Activated T-helper 17 cell treated with anti-CD3 and anti-CD28 coated beads, Interleukin-2, amount 50 U/mL, for 72 hours (primary cell): ENCODE measurements at regions not wholly inside any gene's neighbourhood (a gene's known extent, or its start where the extent isn't known, plus 50 kb on each side); places are given as distances from the start of the nearest gene placed in this dataset.

Experiments
- ATAC-seq: fragments of 150-1000 bp; cut with Tn5 transposase; replicated peaks from 2 replicates; pipeline ENCODE4 v1.10.0; 2021; ENCODE audit warnings: mild to moderate bottlenecking, moderate library complexity
- H3K27ac Mint-ChIP-seq: one replicate; pipeline ENCODE4 v1.8.0; 2022; ENCODE audit warnings: mixed read lengths
- H3K27me3 Mint-ChIP-seq: one replicate; pipeline ENCODE4 v1.8.0; 2022; ENCODE audit warnings: mixed read lengths
- H3K36me3 Mint-ChIP-seq: one replicate; pipeline ENCODE4 v1.8.0; 2022; ENCODE audit warnings: low read depth, mild to moderate bottlenecking, mixed read lengths
- H3K4me1 Mint-ChIP-seq: one replicate; pipeline ENCODE4 v1.8.0; 2022; ENCODE audit warnings: mixed read lengths
- H3K4me3 Mint-ChIP-seq: one replicate; pipeline ENCODE4 v1.8.0; 2022; ENCODE audit warnings: mild to moderate bottlenecking, mixed read lengths
- H3K9me3 Mint-ChIP-seq: one replicate; pipeline ENCODE4 v1.8.0; 2022; ENCODE audit warnings: mixed read lengths

- Mint-ChIP-seq H3K4me3 (no peak overlapping the region), H3K27ac (no peak overlapping the region), H3K27me3 (no peaks in the 10 kb centered on the region), H3K36me3 (no peaks in the 10 kb centered on the region), H3K4me1 (no peaks in the 10 kb centered on the region), H3K9me3 (peaks cover 6% of the 10 kb centered on the region)
- no peak for ATAC-seq
Measured at GRCh38 chr2:122868646-122869275, 1113.3 kb downstream of the TSN start.

- H3K4me3 Mint-ChIP-seq, result no peak overlapping the region
- peaks cover 1% of the 10 kb centered on the region for H3K9me3 Mint-ChIP-seq
Measured at GRCh38 chr2:122873951-122874350, 1118.5 kb downstream of the TSN start.

GRCh38 chr2:122875091-122875865, 1119.8 kb downstream of the TSN start:
- H3K36me3 Mint-ChIP-seq, result no peaks in the 10 kb centered on the region
- no peaks in the 10 kb centered on the region for H3K27me3 Mint-ChIP-seq
- ATAC-seq, result no peak
- no peak overlapping the region for H3K27ac Mint-ChIP-seq
- H3K4me3 Mint-ChIP-seq, result no peak overlapping the region
- H3K4me1 Mint-ChIP-seq, result no peaks in the 10 kb centered on the region
- peaks cover 4% of the 10 kb centered on the region for H3K9me3 Mint-ChIP-seq

More at GRCh38 chr2:122873951-122874350, 1118.5 kb downstream of the TSN start:
- H3K27me3 Mint-ChIP-seq, result no peaks in the 10 kb centered on the region
- ATAC-seq, result no peak
- no peak overlapping the region for H3K27ac Mint-ChIP-seq
- no peaks in the 10 kb centered on the region for H3K36me3 Mint-ChIP-seq
- H3K4me1 Mint-ChIP-seq, result no peaks in the 10 kb centered on the region

GRCh38 chr2:122883849-122884248, 1128.4 kb downstream of the TSN start:
- Mint-ChIP-seq H3K36me3 (no peaks in the 10 kb centered on the region), H3K27me3 (no peaks in the 10 kb centered on the region), H3K9me3 (peaks cover 14% of the 10 kb centered on the region), H3K4me1 (no peaks in the 10 kb centered on the region), H3K27ac (no peak overlapping the region), H3K4me3 (no peak overlapping the region)
- ATAC-seq, result no peak

- H3K27ac Mint-ChIP-seq, result no peak overlapping the region
- no peaks in the 10 kb centered on the region for H3K36me3 Mint-ChIP-seq
- H3K4me3 Mint-ChIP-seq, result no peak overlapping the region
- ATAC-seq, result no peak
- H3K27me3 Mint-ChIP-seq, result no peaks in the 10 kb centered on the region
- H3K9me3 Mint-ChIP-seq, result peaks cover 11% of the 10 kb centered on the region
- no peaks in the 10 kb centered on the region for H3K4me1 Mint-ChIP-seq
Measured at GRCh38 chr2:122884889-122885288, 1129.4 kb downstream of the TSN start.

GRCh38 chr2:122885436-122885835, 1130.0 kb downstream of the TSN start:
- Mint-ChIP-seq H3K27me3 (no peaks in the 10 kb centered on the region), H3K36me3 (no peaks in the 10 kb centered on the region), H3K27ac (no peak overlapping the region), H3K4me1 (no peaks in the 10 kb centered on the region), H3K4me3 (no peak overlapping the region), H3K9me3 (peaks cover 10% of the 10 kb centered on the region)
- ATAC-seq, result no peak

GRCh38 chr2:122886479-122887145, 1131.2 kb downstream of the TSN start:
- Mint-ChIP-seq H3K9me3 (peaks cover 4% of the 10 kb centered on the region), H3K36me3 (no peaks in the 10 kb centered on the region), H3K27me3 (no peaks in the 10 kb centered on the region), H3K4me3 (no peak overlapping the region), H3K27ac (no peak overlapping the region), H3K4me1 (no peaks in the 10 kb centered on the region)
- ATAC-seq, result no peak

- ATAC-seq, result no peak
- Mint-ChIP-seq H3K27me3 (no peaks in the 10 kb centered on the region), H3K4me1 (no peaks in the 10 kb centered on the region), H3K4me3 (no peak overlapping the region), H3K36me3 (no peaks in the 10 kb centered on the region), H3K27ac (no peak overlapping the region), H3K9me3 (peaks cover 21% of the 10 kb centered on the region)
Measured at GRCh38 chr2:122899614-122900013, 1125.5 kb upstream of the CNTNAP5 start.

- no peaks in the 10 kb centered on the region for H3K36me3 Mint-ChIP-seq
- no peak for ATAC-seq
- H3K27ac Mint-ChIP-seq, result no peak overlapping the region
- no peak overlapping the region for H3K4me3 Mint-ChIP-seq
- no peaks in the 10 kb centered on the region for H3K4me1 Mint-ChIP-seq
- peaks cover 11% of the 10 kb centered on the region for H3K9me3 Mint-ChIP-seq
- no peaks in the 10 kb centered on the region for H3K27me3 Mint-ChIP-seq
Measured at GRCh38 chr2:122905431-122905830, 1119.7 kb upstream of the CNTNAP5 start.

- peaks cover 7% of the 10 kb centered on the region for H3K9me3 Mint-ChIP-seq
- H3K4me1 Mint-ChIP-seq, result no peaks in the 10 kb centered on the region
- H3K36me3 Mint-ChIP-seq, result no peaks in the 10 kb centered on the region
- no peak overlapping the region for H3K27ac Mint-ChIP-seq
- no peaks in the 10 kb centered on the region for H3K27me3 Mint-ChIP-seq
- ATAC-seq, result no peak
- no peak overlapping the region for H3K4me3 Mint-ChIP-seq
Measured at GRCh38 chr2:122908159-122908558, 1116.9 kb upstream of the CNTNAP5 start.

- peaks cover 3% of the 10 kb centered on the region for H3K9me3 Mint-ChIP-seq
- no peaks in the 10 kb centered on the region for H3K4me1 Mint-ChIP-seq
- no peak overlapping the region for H3K27ac Mint-ChIP-seq
- H3K36me3 Mint-ChIP-seq, result no peaks in the 10 kb centered on the region
- ATAC-seq, result no peak
- H3K4me3 Mint-ChIP-seq, result no peak overlapping the region
- no peaks in the 10 kb centered on the region for H3K27me3 Mint-ChIP-seq
Measured at GRCh38 chr2:122927197-122927596, 1097.9 kb upstream of the CNTNAP5 start.

- Mint-ChIP-seq H3K27ac (no peak overlapping the region), H3K4me3 (no peak overlapping the region), H3K9me3 (peaks cover 3% of the 10 kb centered on the region), H3K36me3 (no peaks in the 10 kb centered on the region), H3K4me1 (no peaks in the 10 kb centered on the region), H3K27me3 (no peaks in the 10 kb centered on the region)
- ATAC-seq, result no peak
Measured at GRCh38 chr2:122927710-122928557, 1097.2 kb upstream of the CNTNAP5 start.

GRCh38 chr2:122929347-122929746, 1095.7 kb upstream of the CNTNAP5 start:
- H3K27me3 Mint-ChIP-seq, result no peaks in the 10 kb centered on the region
- H3K4me1 Mint-ChIP-seq, result no peaks in the 10 kb centered on the region
- H3K4me3 Mint-ChIP-seq, result no peak overlapping the region
- no peaks in the 10 kb centered on the region for H3K36me3 Mint-ChIP-seq
- peaks cover 3% of the 10 kb centered on the region for H3K9me3 Mint-ChIP-seq
- no peak overlapping the region for H3K27ac Mint-ChIP-seq
- ATAC-seq, result no peak

GRCh38 chr2:122935506-122935905, 1089.6 kb upstream of the CNTNAP5 start:
- Mint-ChIP-seq H3K27ac (no peak overlapping the region), H3K27me3 (no peaks in the 10 kb centered on the region)

More at GRCh38 chr2:122935506-122935905, 1089.6 kb upstream of the CNTNAP5 start:
- no peaks in the 10 kb centered on the region for H3K36me3 Mint-ChIP-seq
- peaks cover 8% of the 10 kb centered on the region for H3K9me3 Mint-ChIP-seq
- H3K4me3 Mint-ChIP-seq, result no peak overlapping the region
- no peak for ATAC-seq
- no peaks in the 10 kb centered on the region for H3K4me1 Mint-ChIP-seq
